ENCODE measurements at regions not wholly inside any gene's neighbourhood (a gene's known extent, or its start where the extent isn't known, plus 50 kb on each side); places are given as distances from the start of the nearest gene placed in this dataset.

GRCh38 chr2:2879071-2879470, 498.5 kb downstream of the EIPR1 start:
- TF ChIP-seq CTCF (IDR thresholded peaks at IDR 0.05) (no peak), POLR2A (IDR thresholded peaks at IDR 0.05) (no peak)
